Brain microvascular endothelial cell (primary cell): ENCODE measurements at regions not wholly inside any gene's neighbourhood (a gene's known extent, or its start where the extent isn't known, plus 50 kb on each side); places are given as distances from the start of the nearest gene placed in this dataset.
"Not testable (repeated sequence)": the region's sequence is repeated elsewhere in the genome, so short reads cannot be mapped to it uniquely, and the experiment has no call there.

Experiments
- DNase-seq: peaks from one replicate; pipeline ENCODE4 v3.0.0-alpha.2; 2020
- H3K27ac ChIP-seq: fragments of 250-450 bp; sonication (Bioruptor Pico); 2 replicates; pipeline ENCODE4 v1.5.1; 2020; ENCODE audit warnings: mild to moderate bottlenecking, moderate library complexity
- H3K27me3 ChIP-seq: fragments of 250-450 bp; sonication (Bioruptor Pico); replicated peaks from 2 replicates; pipeline ENCODE4 v1.5.1; 2020; ENCODE audit warnings: mild to moderate bottlenecking
- H3K36me3 ChIP-seq: fragments of 250-450 bp; sonication (Bioruptor Pico); replicated peaks from 2 replicates; pipeline ENCODE4 v1.5.1; 2020; ENCODE audit warnings: mild to moderate bottlenecking
- H3K4me3 ChIP-seq: 2 replicates; pipeline ENCODE4 v1.5.1; 2011; ENCODE audit warnings: low read depth, mild to moderate bottlenecking, control low read depth, low read length, moderate library complexity
- in situ Hi-C: cut with HindIII; loops from 2 replicates; pipeline ENCODE4 v1.10.0; 2017; ENCODE audit warnings: low sequenced_read_pairs, low pct_ligation_motif_present
- TF ChIP-seq, protein P1 (sequence below): IDR thresholded peaks from 2 replicates; pipeline ENCODE4 v1.5.1; 2011; ENCODE audit warnings: low read depth, mild to moderate bottlenecking, moderate library complexity, low read length, control low read depth, inconsistent platforms; ENCODE audit errors: missing control alignments

DNA sequence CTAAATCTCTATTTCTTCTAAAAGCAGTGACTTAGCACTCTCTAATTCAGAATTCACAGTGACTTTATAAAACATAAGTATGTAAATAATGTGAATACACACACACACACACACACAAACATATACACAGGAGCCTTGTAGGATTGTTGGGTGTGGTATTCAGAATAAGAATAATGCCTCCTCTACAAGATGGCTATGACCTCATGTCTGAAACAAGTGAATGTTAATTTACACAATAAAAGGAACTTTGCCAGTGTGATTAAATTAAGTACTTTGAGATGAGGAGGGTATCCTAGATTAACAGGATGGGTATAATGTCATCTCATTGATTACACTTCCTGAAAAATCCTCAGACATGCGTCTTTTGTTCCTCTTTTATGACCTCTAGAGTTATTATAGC is 234.6 kb downstream of the SLITRK6 start:
- TF ChIP-seq, protein P1, sequence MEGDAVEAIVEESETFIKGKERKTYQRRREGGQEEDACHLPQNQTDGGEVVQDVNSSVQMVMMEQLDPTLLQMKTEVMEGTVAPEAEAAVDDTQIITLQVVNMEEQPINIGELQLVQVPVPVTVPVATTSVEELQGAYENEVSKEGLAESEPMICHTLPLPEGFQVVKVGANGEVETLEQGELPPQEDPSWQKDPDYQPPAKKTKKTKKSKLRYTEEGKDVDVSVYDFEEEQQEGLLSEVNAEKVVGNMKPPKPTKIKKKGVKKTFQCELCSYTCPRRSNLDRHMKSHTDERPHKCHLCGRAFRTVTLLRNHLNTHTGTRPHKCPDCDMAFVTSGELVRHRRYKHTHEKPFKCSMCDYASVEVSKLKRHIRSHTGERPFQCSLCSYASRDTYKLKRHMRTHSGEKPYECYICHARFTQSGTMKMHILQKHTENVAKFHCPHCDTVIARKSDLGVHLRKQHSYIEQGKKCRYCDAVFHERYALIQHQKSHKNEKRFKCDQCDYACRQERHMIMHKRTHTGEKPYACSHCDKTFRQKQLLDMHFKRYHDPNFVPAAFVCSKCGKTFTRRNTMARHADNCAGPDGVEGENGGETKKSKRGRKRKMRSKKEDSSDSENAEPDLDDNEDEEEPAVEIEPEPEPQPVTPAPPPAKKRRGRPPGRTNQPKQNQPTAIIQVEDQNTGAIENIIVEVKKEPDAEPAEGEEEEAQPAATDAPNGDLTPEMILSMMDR = no peak
- no peak overlapping the region for H3K4me3 ChIP-seq
- DNase-seq = no peak
- no peaks in the 10 kb centered on the region for H3K27me3 ChIP-seq
- in situ Hi-C loops = no loop called here
- no peaks in the 10 kb centered on the region for H3K36me3 ChIP-seq
- H3K27ac ChIP-seq = no peak overlapping the region

DNA sequence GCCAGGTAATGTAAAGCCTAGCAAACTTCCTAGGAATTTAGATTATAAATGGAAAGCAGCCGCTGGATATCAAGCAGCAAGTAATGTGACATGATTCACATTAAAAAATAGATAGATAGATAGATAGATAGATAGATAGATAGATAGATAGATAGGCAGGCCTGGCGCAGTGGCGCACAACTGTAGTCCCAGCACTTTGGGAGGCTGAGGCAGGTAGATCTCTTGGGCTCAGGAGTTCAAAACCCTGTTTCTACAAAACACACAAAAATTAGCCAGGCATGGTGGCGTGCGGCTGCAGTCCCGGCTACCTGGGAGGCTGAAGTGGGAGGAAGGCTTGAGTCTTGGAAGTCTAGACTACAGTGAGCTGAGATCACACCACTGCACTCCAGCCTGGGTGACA is 236.9 kb downstream of the SLITRK6 start:
- Histone ChIP-seq H3K4me3 (no peak overlapping the region), H3K27ac (no peak overlapping the region), H3K27me3 (no peaks in the 10 kb centered on the region), H3K36me3 (no peaks in the 10 kb centered on the region)
- no peak for DNase-seq
- TF ChIP-seq, protein P1 = no peak
- in situ Hi-C loops = no loop called here

DNA sequence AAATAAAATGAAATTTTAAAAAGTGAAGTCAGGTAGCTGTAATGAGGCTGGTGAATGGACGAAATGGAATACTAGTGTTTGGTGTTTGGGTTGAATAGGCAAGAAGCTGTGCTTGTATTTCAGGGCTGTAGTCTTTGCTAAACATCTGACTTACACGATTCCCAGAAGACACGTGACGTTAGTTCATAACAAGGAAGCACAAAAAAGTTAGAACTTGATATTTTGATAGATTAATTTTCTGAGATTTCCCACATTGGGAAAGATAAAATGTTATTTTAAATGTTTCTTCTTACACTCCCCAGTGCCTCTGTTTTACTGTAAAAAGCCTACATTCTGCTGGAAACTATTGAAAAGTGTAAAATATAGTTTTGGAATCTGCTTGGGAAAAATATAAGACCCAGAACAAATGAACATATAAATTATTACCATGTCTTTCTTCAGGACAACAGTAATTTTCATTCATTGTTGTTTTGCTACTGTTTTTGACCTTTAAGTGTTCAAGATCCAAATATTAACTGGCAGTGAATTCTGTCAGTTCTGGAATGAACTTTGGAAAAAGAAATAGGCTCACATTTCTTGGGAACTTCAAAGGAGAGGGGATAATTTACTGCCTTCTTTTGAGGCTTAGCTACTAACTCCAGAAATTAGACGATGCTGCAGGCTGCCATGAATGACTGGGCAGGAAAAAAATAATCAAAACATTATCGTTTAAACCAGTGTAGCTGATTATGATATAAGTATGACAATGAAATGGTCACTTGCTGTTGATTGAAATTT is 241.3 kb downstream of the SLITRK6 start:
- Histone ChIP-seq H3K27me3 (no peaks in the 10 kb centered on the region), H3K27ac (no peak overlapping the region), H3K36me3 (no peaks in the 10 kb centered on the region), H3K4me3 (no peak overlapping the region)
- in situ Hi-C loops = no loop called here
- no peak for DNase-seq
- TF ChIP-seq, protein P1 = no peak

DNA sequence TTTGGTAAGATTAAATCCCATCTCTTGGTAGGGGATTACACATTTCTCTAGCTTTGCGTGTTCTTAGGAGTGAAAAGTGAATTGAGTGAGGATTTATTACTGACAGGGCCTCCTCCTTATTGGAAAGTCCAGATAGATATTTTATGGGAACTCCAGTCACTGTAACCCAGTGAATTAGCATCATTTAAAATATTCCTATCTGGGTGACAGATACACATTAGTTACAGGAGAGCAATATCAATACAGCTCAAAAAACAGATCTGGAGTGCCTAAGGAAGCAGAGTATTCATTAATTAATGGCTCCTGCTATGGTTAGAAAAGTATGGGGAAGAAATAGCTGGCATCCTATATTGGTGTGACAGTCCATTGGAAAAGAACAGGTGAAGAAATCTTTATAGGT is 248.2 kb downstream of the SLITRK6 start:
- in situ Hi-C loops = no loop called here
- no peak overlapping the region for H3K4me3 ChIP-seq
- no peaks in the 10 kb centered on the region for H3K36me3 ChIP-seq
- H3K27me3 ChIP-seq = no peaks in the 10 kb centered on the region
- H3K27ac ChIP-seq = no peak overlapping the region
- no peak for DNase-seq
- TF ChIP-seq, protein P1 = no peak

DNA sequence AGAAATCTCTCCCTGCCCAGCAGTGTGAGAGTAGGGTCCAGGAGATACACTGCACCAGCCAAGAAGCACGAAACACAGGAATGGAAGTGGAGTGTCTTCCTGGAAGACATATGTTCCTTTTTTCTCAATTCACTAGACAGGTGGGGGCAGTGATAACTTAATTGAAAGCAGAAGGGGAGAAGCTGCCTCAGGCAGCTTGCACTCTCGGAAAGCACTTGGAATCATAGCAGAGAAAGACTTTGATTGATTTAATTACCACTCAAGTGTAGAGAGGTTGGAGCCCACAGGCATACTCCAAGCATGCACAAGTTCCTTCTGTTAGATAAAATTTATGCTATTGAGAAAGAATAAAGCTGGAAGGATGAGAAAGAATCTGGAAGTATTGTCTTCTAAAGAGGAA is 249.4 kb downstream of the SLITRK6 start:
- H3K36me3 ChIP-seq = no peaks in the 10 kb centered on the region
- no peak for DNase-seq
- no peak overlapping the region for H3K27ac ChIP-seq
- H3K27me3 ChIP-seq = no peaks in the 10 kb centered on the region
- no peak overlapping the region for H3K4me3 ChIP-seq
- TF ChIP-seq, protein P1 = no peak
- in situ Hi-C loops = no loop called here

DNA sequence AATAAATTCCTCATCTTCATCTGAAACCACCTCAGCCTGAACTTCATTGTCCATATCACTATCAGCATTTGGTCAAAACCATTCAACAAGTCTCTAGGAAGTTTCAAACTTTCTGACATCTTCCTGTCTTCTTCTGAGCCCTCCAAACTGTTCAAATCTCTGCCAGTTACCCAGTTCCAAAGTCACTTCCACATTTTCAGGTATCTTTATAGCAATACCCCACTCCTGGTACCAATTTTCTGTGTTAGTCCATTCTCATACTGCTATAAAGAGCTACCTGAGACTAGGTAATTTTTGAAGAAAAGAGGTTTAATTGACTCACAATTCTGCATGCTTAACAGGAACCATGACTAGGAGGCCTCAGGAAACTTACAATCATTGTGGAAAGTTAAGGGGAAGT is 250.4 kb downstream of the SLITRK6 start:
- H3K27me3 ChIP-seq, H3K4me3 ChIP-seq, in situ Hi-C loops, DNase-seq, H3K27ac ChIP-seq, H3K36me3 ChIP-seq: not testable (repeated sequence)
